Lower leg skin (tissue), 3 donors: ENCODE measurements at regions not wholly inside any gene's neighbourhood (a gene's known extent, or its start where the extent isn't known, plus 50 kb on each side); places are given as distances from the start of the nearest gene placed in this dataset.

Experiments
- POLR2A ChIP-seq, 2 donors: fragments of 450-650 bp; IDR thresholded peaks; one replicate each; pipeline ENCODE4 v1.6.1; 2016 to 2017; ENCODE audit warnings: antibody characterized with exemption in 2 of 2, mild to moderate bottlenecking in 1 of 2, moderate library complexity in 1 of 2
- TF ChIP-seq, protein P1 (sequence below), 3 donors: fragments of 450-650 bp; IDR thresholded peaks; one replicate each; pipeline ENCODE4 v1.5.1; 2016; ENCODE audit warnings: antibody characterized with exemption in 3 of 3, mild to moderate bottlenecking in 3 of 3, moderate library complexity in 2 of 3

DNA sequence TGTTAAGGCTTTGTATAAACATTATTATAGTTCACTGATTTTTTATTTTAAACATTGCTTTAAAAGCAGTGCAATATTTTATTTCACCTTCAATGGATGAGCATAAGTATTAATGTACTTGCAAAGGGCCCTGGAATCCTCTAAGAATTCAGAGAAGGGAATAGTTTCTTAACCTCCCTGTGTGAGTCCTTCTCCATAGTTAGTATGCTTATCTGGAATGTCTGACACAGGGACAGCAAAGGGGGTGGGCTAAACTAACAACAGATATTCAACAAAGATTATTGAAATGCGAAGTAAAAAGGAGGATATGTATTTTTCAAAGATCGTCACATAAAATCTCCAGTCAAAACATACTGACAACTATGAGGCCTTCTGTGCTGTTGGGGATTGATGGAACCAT lies 300.4 kb downstream of the CENPW start:
- TF ChIP-seq POLR2A (IDR thresholded peaks at IDR 0.05), result no peak
- TF ChIP-seq, protein P1, sequence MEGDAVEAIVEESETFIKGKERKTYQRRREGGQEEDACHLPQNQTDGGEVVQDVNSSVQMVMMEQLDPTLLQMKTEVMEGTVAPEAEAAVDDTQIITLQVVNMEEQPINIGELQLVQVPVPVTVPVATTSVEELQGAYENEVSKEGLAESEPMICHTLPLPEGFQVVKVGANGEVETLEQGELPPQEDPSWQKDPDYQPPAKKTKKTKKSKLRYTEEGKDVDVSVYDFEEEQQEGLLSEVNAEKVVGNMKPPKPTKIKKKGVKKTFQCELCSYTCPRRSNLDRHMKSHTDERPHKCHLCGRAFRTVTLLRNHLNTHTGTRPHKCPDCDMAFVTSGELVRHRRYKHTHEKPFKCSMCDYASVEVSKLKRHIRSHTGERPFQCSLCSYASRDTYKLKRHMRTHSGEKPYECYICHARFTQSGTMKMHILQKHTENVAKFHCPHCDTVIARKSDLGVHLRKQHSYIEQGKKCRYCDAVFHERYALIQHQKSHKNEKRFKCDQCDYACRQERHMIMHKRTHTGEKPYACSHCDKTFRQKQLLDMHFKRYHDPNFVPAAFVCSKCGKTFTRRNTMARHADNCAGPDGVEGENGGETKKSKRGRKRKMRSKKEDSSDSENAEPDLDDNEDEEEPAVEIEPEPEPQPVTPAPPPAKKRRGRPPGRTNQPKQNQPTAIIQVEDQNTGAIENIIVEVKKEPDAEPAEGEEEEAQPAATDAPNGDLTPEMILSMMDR (IDR thresholded peaks at IDR 0.05), result no peak
